ENCODE measurements at regions not wholly inside any gene's neighbourhood (a gene's known extent, or its start where the extent isn't known, plus 50 kb on each side); places are given as distances from the start of the nearest gene placed in this dataset.

- no peak overlapping the region for H3K4me3 ChIP-seq
- no peak overlapping the region for H2AFZ ChIP-seq
- no peaks in the 10 kb centered on the region for H4K20me1 ChIP-seq (ENCODE audit: insufficient read depth, poor library complexity, severe bottlenecking)
- H3K36me3 ChIP-seq (replicated peaks; ENCODE audit: insufficient read depth, low read depth): no peaks in the 10 kb centered on the region
- H3K9me2 ChIP-seq (replicated peaks; ENCODE audit: insufficient read depth): no peaks in the 10 kb centered on the region
- H3K4me2 ChIP-seq: no peak overlapping the region
- no peak overlapping the region for H3K27ac ChIP-seq
- H3K27me3 ChIP-seq: no peaks in the 10 kb centered on the region
- H3K4me1 ChIP-seq (ENCODE audit: insufficient read depth): no peaks in the 10 kb centered on the region
- no peak for DNase-seq (ENCODE audit: low spot score)
- no peak for TF ChIP-seq EZH2phosphoT487 (IDR thresholded peaks at IDR 0.05; ENCODE audit: low read depth, severe bottlenecking, unreplicated experiment)
- TF ChIP-seq EZH2 (IDR thresholded peaks at IDR 0.05; ENCODE audit: borderline replicate concordance): no peak
- H3K9me3 ChIP-seq (ENCODE audit: low read depth): peaks cover 3% of the 10 kb centered on the region
- H3K79me2 ChIP-seq: no peaks in the 10 kb centered on the region
Measured at GRCh38 chr6:40038626-40039025, 104.4 kb upstream of the MOCS1 start.

GRCh38 chr6:40037271-40037670, 103.0 kb upstream of the MOCS1 start:
- no peaks in the 10 kb centered on the region for H3K9me2 ChIP-seq (replicated peaks; ENCODE audit: insufficient read depth)
- no peaks in the 10 kb centered on the region for H3K27me3 ChIP-seq
- H3K4me3 ChIP-seq: no peak overlapping the region
- no peak overlapping the region for H3K27ac ChIP-seq
- no peak overlapping the region for H2AFZ ChIP-seq
- H3K36me3 ChIP-seq (replicated peaks; ENCODE audit: insufficient read depth, low read depth): no peaks in the 10 kb centered on the region
- no peaks in the 10 kb centered on the region for H3K4me1 ChIP-seq (ENCODE audit: insufficient read depth)
- no peak for DNase-seq (ENCODE audit: low spot score)
- H3K4me2 ChIP-seq: no peak overlapping the region
- no peaks in the 10 kb centered on the region for H3K79me2 ChIP-seq
- TF ChIP-seq EZH2phosphoT487 (IDR thresholded peaks at IDR 0.05; ENCODE audit: low read depth, severe bottlenecking, unreplicated experiment): no peak
- no peak for TF ChIP-seq CTCF (IDR thresholded peaks at IDR 0.05; ENCODE audit: poor library complexity)
- TF ChIP-seq EZH2 (IDR thresholded peaks at IDR 0.05; ENCODE audit: borderline replicate concordance): no peak
- H3K9me3 ChIP-seq (ENCODE audit: low read depth): peaks cover 3% of the 10 kb centered on the region
- no peaks in the 10 kb centered on the region for H4K20me1 ChIP-seq (ENCODE audit: insufficient read depth, poor library complexity, severe bottlenecking)

GRCh38 chr6:40036186-40036585, 101.9 kb upstream of the MOCS1 start:
- Histone ChIP-seq H3K36me3 (replicated peaks; ENCODE audit: insufficient read depth, low read depth) (no peaks in the 10 kb centered on the region), H3K4me3 (no peak overlapping the region), H3K9me2 (replicated peaks; ENCODE audit: insufficient read depth) (no peaks in the 10 kb centered on the region), H4K20me1 (ENCODE audit: insufficient read depth, poor library complexity, severe bottlenecking) (no peaks in the 10 kb centered on the region), H3K4me1 (ENCODE audit: insufficient read depth) (no peaks in the 10 kb centered on the region), H3K9me3 (ENCODE audit: low read depth) (no peaks in the 10 kb centered on the region), H3K79me2 (no peaks in the 10 kb centered on the region), H3K27me3 (no peaks in the 10 kb centered on the region), H3K4me2 (no peak overlapping the region), H2AFZ (no peak overlapping the region), H3K27ac (no peak overlapping the region)
- WGBS (ENCODE audit: low lambda C conversion rate, missing lambda C conversion rate): 95% methylated on average over 2 of the region's 2 CpGs
- DNase-seq (ENCODE audit: low spot score): no peak
- no peak for TF ChIP-seq EZH2 (IDR thresholded peaks at IDR 0.05; ENCODE audit: borderline replicate concordance)
- TF ChIP-seq EZH2phosphoT487 (IDR thresholded peaks at IDR 0.05; ENCODE audit: low read depth, severe bottlenecking, unreplicated experiment): no peak
- TF ChIP-seq CTCF (IDR thresholded peaks at IDR 0.05; ENCODE audit: poor library complexity): no peak

GRCh38 chr6:40028449-40028848, 94.2 kb upstream of the MOCS1 start:
- 91% methylated on average over 1 of the region's 1 CpG for WGBS (ENCODE audit: low lambda C conversion rate, missing lambda C conversion rate)
- Histone ChIP-seq H3K27me3 (no peaks in the 10 kb centered on the region), H3K4me1 (ENCODE audit: insufficient read depth) (no peaks in the 10 kb centered on the region), H3K4me3 (no peak overlapping the region), H4K20me1 (ENCODE audit: insufficient read depth, poor library complexity, severe bottlenecking) (no peaks in the 10 kb centered on the region), H3K4me2 (no peak overlapping the region), H3K9me2 (replicated peaks; ENCODE audit: insufficient read depth) (no peaks in the 10 kb centered on the region), H3K79me2 (no peaks in the 10 kb centered on the region), H3K9me3 (ENCODE audit: low read depth) (no peaks in the 10 kb centered on the region), H2AFZ (no peak overlapping the region), H3K36me3 (replicated peaks; ENCODE audit: insufficient read depth, low read depth) (no peaks in the 10 kb centered on the region), H3K27ac (no peak overlapping the region)
- TF ChIP-seq EZH2phosphoT487 (IDR thresholded peaks at IDR 0.05; ENCODE audit: low read depth, severe bottlenecking, unreplicated experiment) (no peak), CTCF (IDR thresholded peaks at IDR 0.05; ENCODE audit: poor library complexity) (no peak)
- DNase-seq (ENCODE audit: low spot score): no peak
